ENCODE measurements at regions not wholly inside any gene's neighbourhood (a gene's known extent, or its start where the extent isn't known, plus 50 kb on each side); places are given as distances from the start of the nearest gene placed in this dataset.
"Not testable (repeated sequence)": the region's sequence is repeated elsewhere in the genome, so short reads cannot be mapped to it uniquely, and the experiment has no call there.

- not testable (repeated sequence) for FAIRE-seq
These were observed 89.4 kb downstream of the DDX11 start for GRCh38 chr12:31162896-31163560.

GRCh38 chr12:31174293-31174692 is 100.6 kb downstream of the DDX11 start:
- FAIRE-seq, result not testable (repeated sequence)

GRCh38 chr12:31177514-31177913 is 103.9 kb downstream of the DDX11 start:
- FAIRE-seq, result not testable (repeated sequence)

- not testable (repeated sequence) for FAIRE-seq
These were observed 105.2 kb downstream of the DDX11 start for GRCh38 chr12:31178875-31179274.

- FAIRE-seq, result not testable (repeated sequence)
These were observed 106.1 kb downstream of the DDX11 start for GRCh38 chr12:31179627-31180237.

GRCh38 chr12:31182571-31182970 is 108.9 kb downstream of the DDX11 start:
- FAIRE-seq, result peak; percentile 88

- not testable (repeated sequence) for FAIRE-seq
These were observed 109.4 kb downstream of the DDX11 start for GRCh38 chr12:31183107-31183506.

GRCh38 chr12:31183899-31184298 is 110.2 kb downstream of the DDX11 start:
- FAIRE-seq, result not testable (repeated sequence)

- FAIRE-seq, result not testable (repeated sequence)
These were observed 111.0 kb downstream of the DDX11 start for GRCh38 chr12:31184667-31185066.

GRCh38 chr12:31192689-31193088 is 119.0 kb downstream of the DDX11 start:
- FAIRE-seq, result not testable (repeated sequence)

GRCh38 chr12:31195620-31196019 is 122.0 kb downstream of the DDX11 start:
- not testable (repeated sequence) for FAIRE-seq

GRCh38 chr12:31199476-31199875 is 125.8 kb downstream of the DDX11 start:
- FAIRE-seq, result not testable (repeated sequence)

- FAIRE-seq, result no peak
These were observed 124.6 kb downstream of the SINHCAF start for GRCh38 chr12:31201382-31201781.

GRCh38 chr12:31203261-31203660 is 122.7 kb downstream of the SINHCAF start:
- no peak for FAIRE-seq

GRCh38 chr12:31205054-31205453 is 120.9 kb downstream of the SINHCAF start:
- no peak for FAIRE-seq

GRCh38 chr12:31206038-31206670 is 119.8 kb downstream of the SINHCAF start:
- no peak for FAIRE-seq

GRCh38 chr12:31207799-31208465 is 118.0 kb downstream of the SINHCAF start:
- no peak for FAIRE-seq

GRCh38 chr12:31210104-31210503 is 115.8 kb downstream of the SINHCAF start:
- no peak for FAIRE-seq

GRCh38 chr12:31210541-31210940 is 115.4 kb downstream of the SINHCAF start:
- no peak for FAIRE-seq

- no peak for FAIRE-seq
These were observed 111.1 kb downstream of the SINHCAF start for GRCh38 chr12:31214626-31215517.

GRCh38 chr12:31215518-31216232 is 110.3 kb downstream of the SINHCAF start:
- FAIRE-seq, result no peak

- no peak for FAIRE-seq
These were observed 109.5 kb downstream of the SINHCAF start for GRCh38 chr12:31216479-31216878.

Data from G401.6 (cell line).